WTC11 (cell line): ENCODE measurements at regions not wholly inside any gene's neighbourhood (a gene's known extent, or its start where the extent isn't known, plus 50 kb on each side); places are given as distances from the start of the nearest gene placed in this dataset.
"Not testable (repeated sequence)": the region's sequence is repeated elsewhere in the genome, so short reads cannot be mapped to it uniquely, and the experiment has no call there.

Experiments used
- ATAC-seq: fragments of 200-7000 bp; cut with Tn5 transposase; 2 replicates; pipeline ENCODE4 v1.10.0; 2021; ENCODE audit warnings: mild to moderate bottlenecking, moderate library complexity
- CTCF ChIA-PET: fragments of 300-600 bp; sonication (Branson Sonifier 250); formaldehyde crosslinking; loops from one replicate; lab custom pipeline; 2021; ENCODE audit warnings: antibody characterized with exemption; lab: Charles Lee
- POLR2A ChIA-PET: fragments of 350-600 bp; sonication (Branson Sonifier 250); formaldehyde crosslinking; loops from one replicate; lab custom pipeline; 2021; ENCODE audit warnings: antibody characterized with exemption; lab: Charles Lee
- DNase-seq: peaks from one replicate; pipeline ENCODE4 v3.0.0; 2021; ENCODE audit warnings: low spot score
- H3K27ac Mint-ChIP-seq: 2 replicates; pipeline ENCODE4 v1.8.0; 2021; ENCODE audit warnings: mixed read lengths
- H3K27me3 Mint-ChIP-seq: 2 replicates; pipeline ENCODE4 v1.8.0; 2021; ENCODE audit warnings: low read depth, mild to moderate bottlenecking, moderate library complexity, mixed read lengths
- H3K36me3 Mint-ChIP-seq: 2 replicates; pipeline ENCODE4 v1.8.0; 2021; ENCODE audit warnings: mixed read lengths
- H3K4me1 Mint-ChIP-seq: 2 replicates; pipeline ENCODE4 v1.8.0; 2022; ENCODE audit warnings: mixed read lengths
- H3K4me3 Mint-ChIP-seq: 2 replicates; pipeline ENCODE4 v1.8.0; 2021; ENCODE audit warnings: mild to moderate bottlenecking, moderate library complexity, mixed read lengths
- H3K9me3 Mint-ChIP-seq: 2 replicates; pipeline ENCODE4 v1.8.0; 2021; ENCODE audit warnings: mixed read lengths
- CBFB ChIP-seq: sonication (generic); formaldehyde crosslinking; IDR thresholded peaks from 2 replicates; pipeline ENCODE4 v1.8.1; 2022; ENCODE audit warnings: mild to moderate bottlenecking, low read depth, missing genetic modification reagents
- CTCF ChIP-seq: fragments of 200-600 bp; IDR thresholded peaks from 2 replicates; pipeline ENCODE4 v1.8.0; 2022; ENCODE audit warnings: antibody characterized with exemption
- E2F5 ChIP-seq: sonication (generic); formaldehyde crosslinking; IDR thresholded peaks from 2 replicates; pipeline ENCODE4 v1.8.1; 2022; ENCODE audit warnings: mild to moderate bottlenecking, moderate library complexity, missing genetic modification reagents
- ERG ChIP-seq: fragments of 250-450 bp; sonication (Bioruptor Pico); IDR thresholded peaks from 2 replicates; pipeline ENCODE4 v1.8.0; 2021; ENCODE audit warnings: mild to moderate bottlenecking
- FOXK1 ChIP-seq: sonication (generic); formaldehyde crosslinking; IDR thresholded peaks from 2 replicates; pipeline ENCODE4 v1.8.0; 2022; ENCODE audit warnings: mild to moderate bottlenecking, moderate library complexity, missing genetic modification reagents
- GABPB1 ChIP-seq: sonication (generic); formaldehyde crosslinking; IDR thresholded peaks from 2 replicates; pipeline ENCODE4 v1.8.1; 2023; ENCODE audit warnings: mild to moderate bottlenecking, missing genetic modification reagents
- GTF2I ChIP-seq: fragments of 250-450 bp; sonication (Bioruptor Pico); conservative IDR thresholded peaks from 2 replicates; pipeline ENCODE4 v1.4.0; 2021; ENCODE audit warnings: mild to moderate bottlenecking
- MYBL2 ChIP-seq: sonication (generic); formaldehyde crosslinking; IDR thresholded peaks from 2 replicates; pipeline ENCODE4 v1.8.1; 2023; ENCODE audit warnings: mild to moderate bottlenecking, moderate library complexity, missing genetic modification reagents
- NFATC4 ChIP-seq: fragments of 250-450 bp; sonication (Bioruptor Pico); IDR thresholded peaks from 2 replicates; pipeline ENCODE4 v1.9.0; 2021; ENCODE audit warnings: mild to moderate bottlenecking
- NFE2L1 ChIP-seq: sonication (generic); formaldehyde crosslinking; IDR thresholded peaks from 2 replicates; pipeline ENCODE4 v1.8.1; 2023; ENCODE audit warnings: missing genetic modification reagents
- NFYB ChIP-seq: sonication (generic); formaldehyde crosslinking; conservative IDR thresholded peaks from 2 replicates; pipeline ENCODE4 v1.8.0; 2022; ENCODE audit warnings: low read depth, missing genetic modification reagents
- RORB ChIP-seq: fragments of 250-450 bp; sonication (Bioruptor Pico); IDR thresholded peaks from 2 replicates; pipeline ENCODE4 v1.9.0; 2021; ENCODE audit warnings: mild to moderate bottlenecking
- SOX15 ChIP-seq: fragments of 250-450 bp; sonication (Bioruptor Pico); IDR thresholded peaks from 2 replicates; pipeline ENCODE4 v1.9.0; 2021; ENCODE audit warnings: mild to moderate bottlenecking
- SP1 ChIP-seq: sonication (generic); formaldehyde crosslinking; conservative IDR thresholded peaks from 2 replicates; pipeline ENCODE4 v1.8.1; 2022; ENCODE audit warnings: missing genetic modification reagents
- TCF7 ChIP-seq: sonication (generic); formaldehyde crosslinking; IDR thresholded peaks from 2 replicates; pipeline ENCODE4 v1.8.0; 2022; ENCODE audit warnings: mild to moderate bottlenecking, low read depth, missing genetic modification reagents, moderate library complexity
- TEAD1 ChIP-seq: sonication (generic); formaldehyde crosslinking; IDR thresholded peaks from 2 replicates; pipeline ENCODE4 v1.8.0; 2022; ENCODE audit warnings: mild to moderate bottlenecking, missing genetic modification reagents
- ZNF416 ChIP-seq: fragments of 250-450 bp; sonication (Bioruptor Pico); IDR thresholded peaks from 2 replicates; pipeline ENCODE4 v1.9.0; 2021; ENCODE audit warnings: mild to moderate bottlenecking, inconsistent platforms
- ZNF425 ChIP-seq: fragments of 250-450 bp; sonication (Bioruptor Pico); conservative IDR thresholded peaks from 2 replicates; pipeline ENCODE4 v1.9.0; 2021; ENCODE audit warnings: mild to moderate bottlenecking
- TF ChIP-seq, protein P1 (sequence below): fragments of 250-450 bp; sonication (Bioruptor Pico); IDR thresholded peaks from 2 replicates; pipeline ENCODE4 v1.9.0; 2021; ENCODE audit warnings: moderate library complexity, mild to moderate bottlenecking, inconsistent platforms, borderline replicate concordance

GRCh38 chr10:63822496-63822895, 301.3 kb downstream of the REEP3 start:
- no peaks in the 10 kb centered on the region for H3K36me3 Mint-ChIP-seq

GRCh38 chr10:63825111-63825510, 303.9 kb downstream of the REEP3 start:
- no peak for TF ChIP-seq CBFB (CRISPR knock-in tag)
- no peak for TF ChIP-seq CTCF
- TF ChIP-seq ZNF416 (CRISPR knock-in tag): no peak
- no peak for TF ChIP-seq GTF2I (CRISPR knock-in tag)
- no peak for TF ChIP-seq TCF7
- no peak for TF ChIP-seq RORB (CRISPR knock-in tag)
- no peak for TF ChIP-seq E2F5 (CRISPR knock-in tag)
- TF ChIP-seq SOX15: no peak
- TF ChIP-seq, protein P1, sequence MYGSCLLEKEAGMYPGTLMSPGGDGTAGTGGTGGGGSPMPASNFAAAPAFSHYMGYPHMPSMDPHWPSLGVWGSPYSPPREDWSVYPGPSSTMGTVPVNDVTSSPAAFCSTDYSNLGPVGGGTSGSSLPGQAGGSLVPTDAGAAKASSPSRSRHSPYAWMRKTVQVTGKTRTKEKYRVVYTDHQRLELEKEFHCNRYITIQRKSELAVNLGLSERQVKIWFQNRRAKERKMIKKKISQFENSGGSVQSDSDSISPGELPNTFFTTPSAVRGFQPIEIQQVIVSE (CRISPR knock-in tag): no peak
- TF ChIP-seq ERG (CRISPR knock-in tag): no peak
- DNase-seq (no peak), ATAC-seq (no peak)
- Mint-ChIP-seq H3K27ac (no peak overlapping the region), H3K9me3 (peaks cover 3% of the 10 kb centered on the region; the same call in 1 of the 2 replicates), H3K4me3 (no peak overlapping the region), H3K36me3 (no peaks in the 10 kb centered on the region), H3K4me1 (peaks cover 12% of the 10 kb centered on the region), H3K27me3 (no peaks in the 10 kb centered on the region)
- ChIA-PET CTCF (no interaction called here), POLR2A (no interaction called here)

More at GRCh38 chr10:63822496-63822895, 301.3 kb downstream of the REEP3 start:
- no peak for DNase-seq
- peaks cover 3% of the 10 kb centered on the region; the same call in 1 of the 2 replicates for H3K9me3 Mint-ChIP-seq
- no peaks in the 10 kb centered on the region for H3K27me3 Mint-ChIP-seq
- no peak overlapping the region for H3K27ac Mint-ChIP-seq
- TF ChIP-seq GTF2I (CRISPR knock-in tag) (no peak), SP1 (CRISPR knock-in tag) (no peak), NFYB (no peak), ERG (CRISPR knock-in tag) (no peak), FOXK1 (CRISPR knock-in tag) (no peak), MYBL2 (CRISPR knock-in tag) (no peak)
- no peaks in the 10 kb centered on the region for H3K4me1 Mint-ChIP-seq
- POLR2A ChIA-PET: no interaction called here
- ATAC-seq: no peak
- H3K4me3 Mint-ChIP-seq: no peak overlapping the region
- CTCF ChIA-PET: no interaction called here

GRCh38 chr10:63825766-63826165, 304.6 kb downstream of the REEP3 start:
- no peak overlapping the region for H3K27ac Mint-ChIP-seq
- peaks cover 3% of the 10 kb centered on the region; the same call in 1 of the 2 replicates for H3K9me3 Mint-ChIP-seq
- TF ChIP-seq NFATC4 (CRISPR knock-in tag) (no peak), TEAD1 (CRISPR knock-in tag) (no peak), NFE2L1 (CRISPR knock-in tag) (no peak), GABPB1 (no peak), ZNF425 (CRISPR knock-in tag) (no peak), E2F5 (CRISPR knock-in tag) (no peak), FOXK1 (CRISPR knock-in tag) (no peak)
- ChIA-PET CTCF (no interaction called here), POLR2A (no interaction called here)
- DNase-seq (no peak), ATAC-seq (no peak)
- H3K36me3 Mint-ChIP-seq: no peaks in the 10 kb centered on the region
- no peak overlapping the region for H3K4me3 Mint-ChIP-seq
- H3K4me1 Mint-ChIP-seq: peaks cover 13% of the 10 kb centered on the region
- H3K27me3 Mint-ChIP-seq: no peaks in the 10 kb centered on the region

DNA sequence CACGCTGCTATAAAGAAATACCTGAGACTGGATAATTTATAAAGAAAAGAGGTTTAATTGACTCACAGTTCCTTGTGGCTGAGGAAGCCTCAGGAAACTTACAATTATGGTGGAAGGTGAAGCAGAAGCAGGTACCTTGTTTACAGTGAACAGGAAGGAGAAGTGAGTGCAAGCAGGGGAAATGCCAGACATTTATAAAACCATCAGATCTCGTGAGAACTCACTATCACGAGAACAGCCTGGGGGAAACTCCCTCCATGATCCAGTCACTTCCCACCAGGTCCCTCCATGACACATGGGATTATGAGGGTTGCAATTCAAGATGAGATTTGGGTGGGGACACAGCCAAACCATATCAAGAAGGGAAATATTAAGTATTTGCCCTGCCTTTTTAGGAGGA, 305.8 kb downstream of the REEP3 start:
- H3K9me3 Mint-ChIP-seq, H3K27ac Mint-ChIP-seq, H3K27me3 Mint-ChIP-seq, H3K4me3 Mint-ChIP-seq, DNase-seq, H3K36me3 Mint-ChIP-seq, POLR2A ChIA-PET, ATAC-seq, CTCF ChIA-PET: not testable (repeated sequence)
- H3K4me1 Mint-ChIP-seq: peaks cover 13% of the 10 kb centered on the region
